Osteocyte (in vitro differentiated cells): ENCODE measurements at regions not wholly inside any gene's neighbourhood (a gene's known extent, or its start where the extent isn't known, plus 50 kb on each side); places are given as distances from the start of the nearest gene placed in this dataset.
A peak's percentile ranks its signal among the peaks of the same experiment; 100 is the strongest.

ENCODE experiments used
- DNase-seq: peaks from one replicate; pipeline ENCODE4 v3.0.0; 2021; ENCODE audit warnings: mixed read lengths; ENCODE audit not compliant: unreplicated experiment; ENCODE audit errors: extremely low spot score
- H3K27ac Mint-ChIP-seq: one replicate; pipeline ENCODE4 v1.8.0; 2021; ENCODE audit warnings: mild to moderate bottlenecking, mixed read lengths; ENCODE audit not compliant: unreplicated experiment
- H3K27me3 Mint-ChIP-seq: one replicate; pipeline ENCODE4 v1.8.0; 2021; ENCODE audit warnings: mixed read lengths; ENCODE audit not compliant: unreplicated experiment
- H3K36me3 Mint-ChIP-seq: one replicate; pipeline ENCODE4 v1.8.0; 2021; ENCODE audit warnings: mixed read lengths; ENCODE audit not compliant: unreplicated experiment
- H3K4me1 Mint-ChIP-seq: one replicate; pipeline ENCODE4 v1.8.0; 2021; ENCODE audit warnings: mixed read lengths; ENCODE audit not compliant: unreplicated experiment
- H3K4me3 Mint-ChIP-seq: one replicate; pipeline ENCODE4 v1.8.0; 2021; ENCODE audit warnings: mild to moderate bottlenecking, moderate library complexity, mixed read lengths; ENCODE audit not compliant: unreplicated experiment
- H3K9me3 Mint-ChIP-seq: one replicate; pipeline ENCODE4 v1.8.0; 2021; ENCODE audit warnings: mixed read lengths; ENCODE audit not compliant: unreplicated experiment
- TF ChIP-seq, protein P1 (sequence below): fragments of 200-600 bp; sonication (generic); IDR thresholded peaks from 2 replicates; pipeline ENCODE4 v1.5.0; 2021; ENCODE audit warnings: antibody characterized with exemption, mild to moderate bottlenecking, moderate library complexity

DNA sequence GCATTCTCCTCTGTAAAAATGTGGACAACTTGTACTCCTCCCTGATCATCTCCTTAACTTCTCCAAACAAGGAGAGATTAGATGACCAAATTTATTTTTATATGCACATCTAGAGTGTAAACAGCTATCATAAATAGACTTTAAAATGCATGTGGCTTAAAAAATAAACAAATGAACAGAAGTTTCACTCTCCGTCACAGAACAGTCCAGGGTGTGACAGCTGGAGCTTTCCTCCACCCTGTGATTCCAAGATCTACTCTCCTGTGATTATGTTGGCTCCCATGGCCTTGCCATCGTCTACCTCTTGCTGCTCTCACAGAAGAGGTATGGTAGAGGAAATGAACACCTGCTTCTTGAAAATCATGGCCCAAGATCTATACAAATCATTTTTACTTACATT is 560.2 kb downstream of the TOX3 start:
- no peaks in the 10 kb centered on the region for H3K4me1 Mint-ChIP-seq
- H3K4me3 Mint-ChIP-seq: no peak overlapping the region
- H3K9me3 Mint-ChIP-seq: no peaks in the 10 kb centered on the region
- H3K27me3 Mint-ChIP-seq: no peaks in the 10 kb centered on the region
- H3K36me3 Mint-ChIP-seq: no peaks in the 10 kb centered on the region
- no peak for DNase-seq
- no peak overlapping the region for H3K27ac Mint-ChIP-seq
- TF ChIP-seq, protein P1, sequence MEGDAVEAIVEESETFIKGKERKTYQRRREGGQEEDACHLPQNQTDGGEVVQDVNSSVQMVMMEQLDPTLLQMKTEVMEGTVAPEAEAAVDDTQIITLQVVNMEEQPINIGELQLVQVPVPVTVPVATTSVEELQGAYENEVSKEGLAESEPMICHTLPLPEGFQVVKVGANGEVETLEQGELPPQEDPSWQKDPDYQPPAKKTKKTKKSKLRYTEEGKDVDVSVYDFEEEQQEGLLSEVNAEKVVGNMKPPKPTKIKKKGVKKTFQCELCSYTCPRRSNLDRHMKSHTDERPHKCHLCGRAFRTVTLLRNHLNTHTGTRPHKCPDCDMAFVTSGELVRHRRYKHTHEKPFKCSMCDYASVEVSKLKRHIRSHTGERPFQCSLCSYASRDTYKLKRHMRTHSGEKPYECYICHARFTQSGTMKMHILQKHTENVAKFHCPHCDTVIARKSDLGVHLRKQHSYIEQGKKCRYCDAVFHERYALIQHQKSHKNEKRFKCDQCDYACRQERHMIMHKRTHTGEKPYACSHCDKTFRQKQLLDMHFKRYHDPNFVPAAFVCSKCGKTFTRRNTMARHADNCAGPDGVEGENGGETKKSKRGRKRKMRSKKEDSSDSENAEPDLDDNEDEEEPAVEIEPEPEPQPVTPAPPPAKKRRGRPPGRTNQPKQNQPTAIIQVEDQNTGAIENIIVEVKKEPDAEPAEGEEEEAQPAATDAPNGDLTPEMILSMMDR: no peak

DNA sequence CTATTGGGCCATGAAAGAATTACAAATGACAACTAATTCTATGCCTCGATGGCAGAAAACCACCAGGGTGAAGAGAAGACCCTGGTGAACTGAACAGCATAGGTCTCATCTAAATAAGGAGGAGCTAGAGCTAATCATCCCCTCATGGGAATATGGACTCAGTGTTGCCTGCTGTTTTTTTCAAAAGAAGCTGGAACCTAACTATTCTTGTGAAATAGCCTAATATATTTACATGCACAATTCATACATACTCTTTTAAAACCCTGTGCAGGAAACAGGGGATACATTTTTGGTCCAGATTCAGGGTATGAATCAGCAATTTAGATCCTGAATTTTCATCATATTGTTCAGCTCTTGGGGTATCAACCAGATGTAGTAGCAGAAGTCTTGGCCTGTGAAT is 560.6 kb downstream of the TOX3 start:
- no peak overlapping the region for H3K27ac Mint-ChIP-seq
- H3K27me3 Mint-ChIP-seq: peaks cover 2% of the 10 kb centered on the region
- no peaks in the 10 kb centered on the region for H3K4me1 Mint-ChIP-seq
- H3K36me3 Mint-ChIP-seq: no peaks in the 10 kb centered on the region
- H3K9me3 Mint-ChIP-seq: no peaks in the 10 kb centered on the region
- H3K4me3 Mint-ChIP-seq: no peak overlapping the region
- TF ChIP-seq, protein P1: no peak
- no peak for DNase-seq

DNA sequence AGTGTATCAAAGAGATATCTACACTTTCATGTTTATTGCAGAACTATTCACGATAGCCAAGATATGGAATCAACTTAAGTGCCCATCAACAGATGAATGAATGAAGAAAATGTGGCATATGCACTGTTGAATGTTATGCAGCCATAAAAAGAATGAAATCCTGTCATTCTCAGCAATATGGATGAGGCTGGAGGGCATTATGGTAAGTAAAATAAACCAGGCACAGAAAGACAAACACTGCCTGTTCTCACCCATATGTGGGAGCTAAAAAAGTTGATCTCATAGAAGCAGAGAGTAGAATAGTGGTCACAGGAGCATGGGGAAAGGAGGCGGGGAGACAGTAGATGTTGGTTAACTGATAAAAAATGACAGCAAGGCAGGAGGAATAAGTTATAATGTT is 561.8 kb downstream of the TOX3 start:
- Mint-ChIP-seq H3K36me3 (no peaks in the 10 kb centered on the region), H3K4me1 (no peaks in the 10 kb centered on the region), H3K27ac (no peak overlapping the region), H3K27me3 (peaks cover 3% of the 10 kb centered on the region), H3K4me3 (no peak overlapping the region), H3K9me3 (no peaks in the 10 kb centered on the region)
- no peak for DNase-seq
- TF ChIP-seq, protein P1: no peak

DNA sequence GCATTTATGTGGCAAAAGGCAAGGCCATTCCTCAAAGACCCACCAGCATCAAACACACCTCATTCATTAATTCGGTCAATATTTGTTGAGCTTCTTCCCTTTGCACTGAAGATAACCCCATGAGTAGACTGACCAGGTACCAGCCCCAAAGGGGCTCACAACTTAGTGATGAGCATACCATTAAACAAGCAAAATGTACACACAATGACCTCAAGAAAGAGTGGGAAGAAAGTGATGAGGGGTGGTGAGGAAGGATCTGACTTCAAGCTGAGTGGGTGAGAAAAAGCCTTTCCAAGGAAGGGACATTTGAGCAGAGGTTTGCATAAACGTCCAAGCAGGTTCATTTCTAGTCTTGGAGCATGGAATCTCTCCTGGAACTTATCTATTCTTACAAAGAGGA is 562.5 kb downstream of the TOX3 start:
- DNase-seq: no peak
- Mint-ChIP-seq H3K9me3 (no peaks in the 10 kb centered on the region), H3K27me3 (peaks cover 3% of the 10 kb centered on the region), H3K4me1 (no peaks in the 10 kb centered on the region), H3K27ac (no peak overlapping the region), H3K4me3 (no peak overlapping the region), H3K36me3 (no peaks in the 10 kb centered on the region)
- TF ChIP-seq, protein P1: no peak

DNA sequence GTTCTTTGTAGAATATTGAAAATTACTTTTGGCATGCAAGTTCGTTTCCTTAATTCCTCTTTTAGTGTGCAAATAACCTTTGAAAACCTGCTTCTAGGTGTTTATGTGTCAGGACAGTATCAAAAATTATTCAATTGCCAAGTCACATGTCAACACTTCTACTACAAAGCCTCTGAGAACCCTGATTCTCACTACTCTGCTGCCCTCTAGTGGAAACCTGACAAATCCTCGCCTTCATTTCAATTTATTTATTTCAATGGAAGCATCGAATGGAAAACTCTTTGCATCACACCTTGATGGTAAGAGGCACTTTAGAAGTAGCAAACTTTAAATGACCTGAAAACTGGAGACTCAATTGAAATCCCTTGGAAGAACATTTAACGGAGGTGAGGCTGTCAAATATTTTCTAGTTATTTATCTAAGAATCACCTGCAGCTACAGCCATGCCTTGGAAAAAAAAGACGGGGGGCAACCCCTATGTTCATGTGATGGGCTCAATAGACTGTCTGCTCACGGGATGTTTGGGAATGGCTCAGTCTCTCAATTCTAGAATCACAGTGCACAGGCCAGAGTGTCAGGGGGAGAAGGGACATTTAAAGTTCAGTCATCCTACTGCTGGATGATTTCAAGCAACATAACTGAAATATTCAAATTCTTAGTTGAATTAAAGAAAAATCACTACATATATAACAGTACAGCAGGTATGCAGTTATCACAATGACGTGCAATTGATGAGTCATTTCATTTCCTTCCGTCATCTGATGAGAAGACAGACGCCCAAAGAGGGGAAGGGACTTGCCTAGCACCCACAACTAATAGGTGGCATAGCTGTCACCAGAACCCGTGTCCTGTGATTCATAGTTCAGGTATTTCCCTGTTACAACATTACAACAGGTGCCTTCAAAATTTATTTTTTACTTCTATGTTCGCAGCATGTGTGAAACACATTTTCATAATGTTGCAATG is 563.9 kb downstream of the TOX3 start:
- Mint-ChIP-seq H3K27me3 (peaks cover 3% of the 10 kb centered on the region), H3K27ac (no peak overlapping the region), H3K4me3 (no peak overlapping the region), H3K36me3 (no peaks in the 10 kb centered on the region), H3K4me1 (no peaks in the 10 kb centered on the region), H3K9me3 (no peaks in the 10 kb centered on the region)
- TF ChIP-seq, protein P1: peak; percentile 78
- DNase-seq: no peak
